Left ventricle myocardium inferior (tissue), 1 donor: ENCODE measurements at regions not wholly inside any gene's neighbourhood (a gene's known extent, or its start where the extent isn't known, plus 50 kb on each side); places are given as distances from the start of the nearest gene placed in this dataset.

Source experiments
- DNase-seq: peaks from one replicate; pipeline ENCODE4 v3.0.0-alpha.2; 2020
- H3K27ac ChIP-seq: fragments of 200-600 bp; replicated peaks from 2 replicates; pipeline ENCODE4 v1.8.0; 2021
- H3K27me3 ChIP-seq: fragments of 200-600 bp; 2 replicates; pipeline ENCODE4 v1.8.0; 2021; ENCODE audit warnings: low read depth
- H3K36me3 ChIP-seq: fragments of 200-600 bp; 2 replicates; pipeline ENCODE4 v1.8.0; 2021
- H3K4me1 ChIP-seq: fragments of 200-600 bp; 2 replicates; pipeline ENCODE4 v1.8.0; 2021
- H3K4me3 ChIP-seq: fragments of 200-600 bp; 2 replicates; pipeline ENCODE4 v1.8.0; 2021; ENCODE audit warnings: mild to moderate bottlenecking, moderate library complexity
- H3K9me3 ChIP-seq: fragments of 200-600 bp; replicated peaks from 2 replicates; pipeline ENCODE4 v1.8.0; 2021
- intact Hi-C: fragments of 100-400 bp; cut with micrococcal nuclease; formaldehyde crosslinking; loops from one replicate; pipeline ENCODE4 v1.11.0; 2022
- TF ChIP-seq, protein P1 (sequence below): fragments of 200-600 bp; IDR thresholded peaks from 2 replicates; pipeline ENCODE4 v1.8.0; 2021; ENCODE audit warnings: antibody characterized with exemption, mild to moderate bottlenecking, borderline replicate concordance
- donor health status: DM: no; HTN: yes; CAD: no; lungs with severe emphysema.

DNA sequence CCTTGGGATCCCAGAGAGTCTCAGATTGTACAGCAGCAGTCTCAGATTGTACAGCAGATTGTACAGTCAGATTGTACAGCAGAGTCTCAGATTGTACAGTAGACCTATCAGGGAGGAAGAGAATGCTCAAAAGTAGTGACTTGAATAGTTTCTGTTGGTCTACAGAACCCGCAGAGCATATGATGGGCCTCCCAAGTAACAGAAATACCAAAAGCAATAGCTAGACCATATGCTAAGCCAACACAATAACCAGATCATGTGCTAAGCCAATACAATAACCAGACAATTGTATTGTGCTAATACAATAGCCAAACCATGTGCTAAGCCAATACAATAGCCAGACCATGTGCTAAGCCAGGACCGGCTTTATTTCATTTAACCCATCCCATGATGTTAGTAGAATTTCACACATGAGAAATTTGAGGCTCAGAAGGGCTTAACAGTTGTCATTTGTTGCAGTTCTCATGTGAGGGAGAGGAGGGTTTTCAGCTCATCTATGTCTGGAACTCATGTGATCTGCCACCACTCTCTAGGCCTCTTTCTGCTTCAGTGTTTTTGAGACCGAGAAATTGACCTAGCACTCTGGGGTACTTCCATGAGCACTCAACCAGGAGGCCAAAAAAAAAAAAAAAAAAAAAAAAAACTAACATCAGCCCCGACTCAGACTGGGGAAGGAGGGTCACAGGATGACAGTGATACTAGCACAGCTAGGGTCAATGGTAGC, 144.0 kb downstream of the SOX9 start:
- Histone ChIP-seq H3K4me1 (no peaks in the 10 kb centered on the region), H3K36me3 (no peaks in the 10 kb centered on the region), H3K4me3 (no peak overlapping the region), H3K9me3 (no peaks in the 10 kb centered on the region), H3K27me3 (peaks cover 22% of the 10 kb centered on the region), H3K27ac (no peak overlapping the region)
- intact Hi-C loops, result no loop called here
- TF ChIP-seq, protein P1, sequence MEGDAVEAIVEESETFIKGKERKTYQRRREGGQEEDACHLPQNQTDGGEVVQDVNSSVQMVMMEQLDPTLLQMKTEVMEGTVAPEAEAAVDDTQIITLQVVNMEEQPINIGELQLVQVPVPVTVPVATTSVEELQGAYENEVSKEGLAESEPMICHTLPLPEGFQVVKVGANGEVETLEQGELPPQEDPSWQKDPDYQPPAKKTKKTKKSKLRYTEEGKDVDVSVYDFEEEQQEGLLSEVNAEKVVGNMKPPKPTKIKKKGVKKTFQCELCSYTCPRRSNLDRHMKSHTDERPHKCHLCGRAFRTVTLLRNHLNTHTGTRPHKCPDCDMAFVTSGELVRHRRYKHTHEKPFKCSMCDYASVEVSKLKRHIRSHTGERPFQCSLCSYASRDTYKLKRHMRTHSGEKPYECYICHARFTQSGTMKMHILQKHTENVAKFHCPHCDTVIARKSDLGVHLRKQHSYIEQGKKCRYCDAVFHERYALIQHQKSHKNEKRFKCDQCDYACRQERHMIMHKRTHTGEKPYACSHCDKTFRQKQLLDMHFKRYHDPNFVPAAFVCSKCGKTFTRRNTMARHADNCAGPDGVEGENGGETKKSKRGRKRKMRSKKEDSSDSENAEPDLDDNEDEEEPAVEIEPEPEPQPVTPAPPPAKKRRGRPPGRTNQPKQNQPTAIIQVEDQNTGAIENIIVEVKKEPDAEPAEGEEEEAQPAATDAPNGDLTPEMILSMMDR, result no peak
- DNase-seq, result no peak

DNA sequence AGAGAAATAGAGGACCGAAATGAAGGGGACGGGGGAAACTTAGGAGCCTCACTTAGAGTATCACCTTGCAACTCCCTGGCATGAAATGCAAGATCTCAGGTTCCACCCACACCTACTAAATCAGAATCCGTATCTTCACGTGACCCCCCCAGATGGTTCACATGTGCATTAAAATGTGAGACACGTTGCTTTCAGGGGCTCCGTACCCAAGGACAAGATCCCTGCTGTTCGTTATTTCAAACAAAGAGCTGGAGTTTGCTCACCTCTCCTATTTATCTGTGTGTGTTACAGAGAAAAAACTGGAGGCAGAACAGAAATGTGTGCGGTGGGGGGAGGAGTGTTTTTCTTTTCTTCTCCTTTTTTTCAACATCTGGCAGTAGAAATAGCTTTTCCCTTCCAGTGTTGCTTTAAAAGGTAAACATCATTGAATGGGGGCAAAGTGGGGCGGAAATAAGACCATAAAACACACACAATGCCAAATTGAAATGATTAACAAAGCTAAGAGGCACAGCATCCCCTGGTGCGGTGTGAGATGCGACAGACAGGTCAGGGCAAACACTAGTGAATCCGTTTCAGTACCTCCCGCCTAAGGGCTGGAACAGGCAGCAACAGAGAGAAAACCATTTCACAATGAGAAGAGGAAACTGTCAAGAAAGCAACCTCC, 145.4 kb downstream of the SOX9 start:
- H3K27ac ChIP-seq, result no peak overlapping the region

DNA sequence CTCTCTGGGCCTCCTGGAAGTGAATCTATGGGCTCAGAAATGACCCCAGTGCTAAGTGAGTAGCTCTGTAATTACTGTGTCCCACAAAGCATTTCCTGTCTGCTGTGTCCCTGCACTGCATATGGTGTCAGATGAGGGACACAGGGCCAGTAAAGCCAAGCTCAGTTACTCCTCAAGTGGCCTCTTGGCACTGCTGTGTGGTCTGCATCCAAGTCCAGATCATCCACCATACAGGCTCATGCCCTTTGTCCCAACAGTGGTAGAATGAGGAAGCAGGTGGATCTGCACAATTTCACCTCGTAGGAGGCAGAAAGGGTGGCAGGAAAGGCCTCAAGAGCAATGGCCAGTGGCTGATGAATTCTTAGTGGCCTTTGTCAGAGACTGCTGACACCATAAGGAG, 146.8 kb downstream of the SOX9 start:
- Histone ChIP-seq H3K4me3 (no peak overlapping the region), H3K36me3 (no peaks in the 10 kb centered on the region), H3K27me3 (peaks cover 26% of the 10 kb centered on the region), H3K27ac (no peak overlapping the region), H3K4me1 (no peaks in the 10 kb centered on the region), H3K9me3 (no peaks in the 10 kb centered on the region)
- no peak for DNase-seq
- intact Hi-C loops, result no loop called here
- TF ChIP-seq, protein P1, result no peak

More for the DNA sequence above, 145.4 kb downstream of the SOX9 start:
- H3K4me1 ChIP-seq, result no peaks in the 10 kb centered on the region
- intact Hi-C loops, result no loop called here
- H3K27me3 ChIP-seq, result peaks cover 26% of the 10 kb centered on the region
- no peak overlapping the region for H3K4me3 ChIP-seq
- no peaks in the 10 kb centered on the region for H3K36me3 ChIP-seq
- TF ChIP-seq, protein P1, result no peak
- no peaks in the 10 kb centered on the region for H3K9me3 ChIP-seq
- no peak for DNase-seq

DNA sequence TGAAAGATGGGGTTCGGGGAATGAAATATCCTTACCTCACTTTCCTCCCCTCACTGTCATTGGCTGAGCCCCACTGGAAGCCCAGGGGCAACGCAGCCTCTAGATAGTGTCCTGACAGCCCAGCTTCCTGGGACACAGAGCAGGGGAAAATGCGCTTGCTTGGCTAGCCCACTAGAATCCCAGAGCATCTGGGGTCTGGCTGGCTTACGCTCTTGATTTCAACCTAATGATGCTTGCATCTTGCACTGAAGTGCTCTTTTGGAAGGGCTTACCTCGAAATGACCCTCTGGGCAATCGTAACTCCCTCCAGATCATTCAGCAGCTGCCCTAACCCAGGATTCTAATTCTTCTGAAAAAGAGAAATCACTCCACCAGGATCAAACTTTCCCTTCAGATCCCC, 147.6 kb downstream of the SOX9 start:
- intact Hi-C loops, result no loop called here
- no peaks in the 10 kb centered on the region for H3K9me3 ChIP-seq
- no peaks in the 10 kb centered on the region for H3K4me1 ChIP-seq
- no peak for DNase-seq
- TF ChIP-seq, protein P1, result no peak
- H3K27me3 ChIP-seq, result peaks cover 26% of the 10 kb centered on the region
- H3K27ac ChIP-seq, result no peak overlapping the region
- H3K36me3 ChIP-seq, result no peaks in the 10 kb centered on the region
- no peak overlapping the region for H3K4me3 ChIP-seq

DNA sequence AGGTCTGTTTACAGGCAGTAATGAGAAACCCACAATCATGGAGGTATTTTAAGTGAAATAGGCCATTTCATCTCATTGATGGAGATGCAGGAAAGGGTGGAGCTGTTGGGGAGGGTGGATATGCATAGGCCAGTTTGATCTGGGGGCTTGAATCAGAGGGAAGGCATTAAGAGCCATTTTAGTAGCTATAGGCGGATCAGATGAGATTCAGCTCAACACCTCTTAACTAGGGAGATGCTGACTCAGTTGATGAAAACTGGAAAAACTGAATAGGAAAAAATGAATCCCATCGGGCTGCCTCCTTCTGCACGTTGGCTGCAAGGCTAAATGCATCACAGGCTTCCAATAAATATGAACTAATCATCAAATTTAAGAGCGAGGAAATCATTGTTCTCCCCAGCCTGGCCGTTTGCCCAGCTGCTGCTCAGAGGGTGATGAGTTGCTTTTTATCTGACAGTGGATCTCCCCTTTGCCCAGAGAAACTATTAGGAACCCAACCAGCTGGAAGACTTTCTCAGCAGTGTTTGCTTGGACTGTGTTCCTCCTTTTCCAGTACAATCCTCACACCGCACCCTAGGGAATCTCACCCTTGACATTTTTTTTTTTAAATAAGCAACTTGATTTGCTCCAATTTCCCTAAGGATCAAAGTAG, 149.6 kb downstream of the SOX9 start:
- intact Hi-C loops, result no loop called here
- no peaks in the 10 kb centered on the region for H3K36me3 ChIP-seq
- peak; percentile 59 for DNase-seq
- H3K27ac ChIP-seq, result no peak overlapping the region
- peaks cover 19% of the 10 kb centered on the region for H3K27me3 ChIP-seq
- H3K4me3 ChIP-seq, result no peak overlapping the region
- TF ChIP-seq, protein P1, result no peak
- H3K9me3 ChIP-seq, result no peaks in the 10 kb centered on the region
- H3K4me1 ChIP-seq, result no peaks in the 10 kb centered on the region
